Activated naive CD8-positive, alpha-beta T cell treated with anti-CD3 and anti-CD28 coated beads, Interleukin-2, amount 50 U/mL, for 24 hours (primary cell): ENCODE measurements at regions not wholly inside any gene's neighbourhood (a gene's known extent, or its start where the extent isn't known, plus 50 kb on each side); places are given as distances from the start of the nearest gene placed in this dataset.
"Not testable (repeated sequence)": the region's sequence is repeated elsewhere in the genome, so short reads cannot be mapped to it uniquely, and the experiment has no call there.

Experiments used
- ATAC-seq: fragments of 150-1000 bp; cut with Tn5 transposase; one replicate; pipeline ENCODE4 v1.10.0; 2021
- DNase-seq: peaks from one replicate; pipeline ENCODE4 v3.0.0; 2021
- H3K27ac Mint-ChIP-seq: one replicate; pipeline ENCODE4 v1.8.0; 2021; ENCODE audit warnings: mild to moderate bottlenecking, mixed read lengths
- H3K27me3 Mint-ChIP-seq: one replicate; pipeline ENCODE4 v1.8.0; 2021; ENCODE audit warnings: mixed read lengths
- H3K36me3 Mint-ChIP-seq: one replicate; pipeline ENCODE4 v1.8.0; 2021; ENCODE audit warnings: low read depth, mixed read lengths
- H3K4me1 Mint-ChIP-seq: one replicate; pipeline ENCODE4 v1.8.0; 2021; ENCODE audit warnings: mixed read lengths
- H3K4me3 Mint-ChIP-seq: one replicate; pipeline ENCODE4 v1.8.0; 2021; ENCODE audit warnings: mild to moderate bottlenecking, moderate library complexity, mixed read lengths
- H3K9me3 Mint-ChIP-seq: one replicate; pipeline ENCODE4 v1.8.0; 2021; ENCODE audit warnings: mixed read lengths

DNA sequence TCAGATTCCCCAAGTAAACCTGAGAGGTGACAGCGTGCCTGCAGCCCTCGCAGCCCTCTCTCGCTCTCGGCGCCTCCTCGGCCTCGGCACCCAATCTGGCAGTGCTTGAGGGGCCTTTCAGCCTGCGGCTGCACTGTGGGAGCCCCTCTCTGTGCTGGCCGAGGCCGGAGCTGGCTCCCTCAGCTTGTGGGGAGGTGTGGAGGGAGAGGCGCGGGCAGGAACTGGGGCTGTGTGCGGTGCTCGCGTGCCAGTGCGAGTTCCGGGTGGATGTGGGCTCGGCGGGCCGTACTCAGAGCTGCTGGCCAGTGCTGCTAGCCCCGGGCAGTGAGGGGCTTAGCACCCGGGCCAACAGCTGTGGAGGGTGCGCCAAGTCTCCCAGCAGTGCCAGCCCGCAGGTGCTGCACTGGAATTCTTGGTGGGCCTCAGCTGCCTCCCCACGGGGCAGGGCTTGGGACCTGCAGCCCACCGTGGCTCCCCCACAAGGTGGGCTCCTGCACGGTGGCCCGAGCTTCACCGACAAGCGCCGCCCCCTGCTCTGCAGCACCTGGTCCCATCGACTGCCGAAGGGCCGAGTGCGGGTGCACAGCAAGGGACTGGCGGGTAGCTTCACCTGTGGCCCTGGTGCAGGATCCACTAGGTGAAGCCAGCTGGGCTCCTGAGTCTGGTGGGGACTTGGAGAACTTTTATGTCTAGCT lies 809.7 kb upstream of the ADGRB3 start:
- DNase-seq (no peak), ATAC-seq (no peak)
- H3K27ac Mint-ChIP-seq: no peak overlapping the region
- no peaks in the 10 kb centered on the region for H3K4me1 Mint-ChIP-seq
- H3K4me3 Mint-ChIP-seq: no peak overlapping the region
- no peaks in the 10 kb centered on the region for H3K27me3 Mint-ChIP-seq
- peaks cover 14% of the 10 kb centered on the region for H3K9me3 Mint-ChIP-seq
- H3K36me3 Mint-ChIP-seq: no peaks in the 10 kb centered on the region

DNA sequence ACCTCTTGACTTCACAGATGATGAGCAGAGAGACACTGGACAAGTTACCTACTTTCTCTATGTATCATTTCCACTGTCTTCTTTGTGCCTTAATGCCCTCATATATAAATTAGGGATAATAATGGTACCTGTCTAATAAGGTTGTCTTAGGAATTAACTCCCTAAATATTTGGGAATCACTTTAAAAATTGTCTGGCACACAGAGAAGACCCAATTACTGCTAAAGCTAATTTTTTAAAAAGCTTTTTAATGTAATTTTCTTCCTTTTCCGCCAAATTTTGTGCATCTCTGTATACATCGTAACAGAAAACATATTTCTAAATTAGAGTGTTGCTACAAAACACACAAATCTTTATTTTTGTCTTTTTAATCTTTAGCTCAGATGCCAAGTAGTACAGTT lies 816.8 kb upstream of the ADGRB3 start:
- ATAC-seq (no peak), DNase-seq (no peak)
- Mint-ChIP-seq H3K4me1 (no peaks in the 10 kb centered on the region), H3K9me3 (peaks cover 36% of the 10 kb centered on the region), H3K4me3 (no peak overlapping the region), H3K27ac (no peak overlapping the region), H3K36me3 (no peaks in the 10 kb centered on the region), H3K27me3 (no peaks in the 10 kb centered on the region)

DNA sequence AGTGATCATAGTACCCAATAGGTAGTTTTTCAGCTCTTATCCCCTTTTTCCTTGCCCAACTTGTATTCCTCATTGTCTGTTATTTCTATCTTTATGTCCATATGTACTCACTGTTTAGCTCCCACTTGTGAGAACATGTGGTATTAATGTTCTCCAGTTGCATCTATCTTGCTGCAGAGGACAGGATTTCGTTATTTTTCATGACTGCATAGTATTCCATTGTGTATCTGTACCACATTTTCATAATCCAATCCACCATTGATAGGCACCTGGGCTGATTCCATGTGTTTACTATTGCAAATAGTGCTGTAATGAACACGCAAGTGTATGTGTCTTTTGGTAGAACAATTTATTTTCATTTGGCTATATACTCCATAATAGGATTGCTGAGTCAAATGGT lies 819.5 kb upstream of the ADGRB3 start:
- ATAC-seq (no peak), DNase-seq (no peak)
- Mint-ChIP-seq H3K27me3 (no peaks in the 10 kb centered on the region), H3K9me3 (peaks cover 29% of the 10 kb centered on the region), H3K4me1 (no peaks in the 10 kb centered on the region), H3K4me3 (no peak overlapping the region), H3K36me3 (no peaks in the 10 kb centered on the region), H3K27ac (no peak overlapping the region)

DNA sequence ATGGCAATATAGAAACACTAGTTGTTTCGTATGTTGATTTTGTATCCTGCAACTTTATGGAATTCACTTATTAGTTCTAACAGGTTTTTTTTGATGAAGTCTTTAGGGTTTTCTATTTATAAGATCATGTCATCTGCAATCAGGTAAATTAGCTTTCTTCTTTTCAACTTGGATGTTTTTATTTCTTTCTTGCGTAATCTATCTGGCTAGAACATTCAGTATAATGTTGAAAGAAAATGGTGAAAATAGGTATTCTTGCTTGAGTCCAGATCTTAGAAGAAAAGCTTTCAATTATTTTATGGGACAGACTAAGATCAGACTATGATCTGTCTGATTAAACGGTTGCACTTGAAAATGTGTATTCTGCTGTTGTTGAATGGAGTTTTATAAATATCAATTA lies 820.8 kb upstream of the ADGRB3 start:
- Mint-ChIP-seq H3K27me3 (no peaks in the 10 kb centered on the region), H3K27ac (no peak overlapping the region), H3K36me3 (no peaks in the 10 kb centered on the region), H3K9me3 (peaks cover 29% of the 10 kb centered on the region), H3K4me1 (no peaks in the 10 kb centered on the region), H3K4me3 (no peak overlapping the region)
- DNase-seq: no peak
- ATAC-seq: no peak

DNA sequence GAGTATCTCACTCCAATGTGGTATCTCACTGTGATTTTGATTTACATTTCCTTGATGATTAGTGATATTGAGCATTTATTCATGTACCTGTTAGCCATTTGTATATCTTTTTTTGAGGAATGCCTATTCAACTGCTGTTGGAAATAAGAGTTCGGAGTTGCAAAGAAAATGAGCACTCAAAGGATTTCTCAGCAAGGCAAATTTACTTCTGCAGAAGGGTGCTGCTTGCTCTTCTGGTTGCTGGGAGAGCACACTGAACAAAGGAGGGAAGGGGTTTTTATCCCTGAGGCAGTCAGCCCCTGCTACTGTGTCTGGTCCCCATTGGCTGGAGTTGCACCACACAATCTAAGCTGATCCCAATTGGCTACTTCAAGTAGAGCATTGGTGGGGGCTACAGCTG lies 822.4 kb upstream of the ADGRB3 start:
- DNase-seq (no peak), ATAC-seq (no peak)
- Mint-ChIP-seq H3K9me3 (peaks cover 34% of the 10 kb centered on the region), H3K4me1 (no peaks in the 10 kb centered on the region), H3K4me3 (no peak overlapping the region), H3K27me3 (no peaks in the 10 kb centered on the region), H3K27ac (no peak overlapping the region), H3K36me3 (no peaks in the 10 kb centered on the region)

DNA sequence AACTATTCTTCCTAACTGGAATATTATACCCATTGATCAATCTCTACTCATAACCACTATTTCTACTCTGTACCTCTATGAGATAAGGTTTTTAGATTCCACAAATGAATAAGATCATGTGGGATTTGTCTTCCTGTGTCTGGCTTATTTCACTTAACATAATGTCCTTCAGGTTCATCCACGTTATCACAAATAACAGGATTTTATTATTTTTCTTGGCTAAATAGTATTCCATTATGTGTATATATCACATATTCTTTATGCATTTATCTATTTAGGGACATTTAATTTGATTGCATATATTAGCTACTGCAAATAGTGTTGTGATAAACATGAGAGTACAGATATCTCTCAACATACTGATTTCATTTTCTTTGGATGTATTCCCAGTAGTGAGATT lies 823.0 kb upstream of the ADGRB3 start:
- no peak overlapping the region for H3K4me3 Mint-ChIP-seq
- H3K27ac Mint-ChIP-seq: no peak overlapping the region
- no peaks in the 10 kb centered on the region for H3K4me1 Mint-ChIP-seq
- no peak for DNase-seq
- ATAC-seq: no peak
- H3K9me3 Mint-ChIP-seq: peaks cover 35% of the 10 kb centered on the region
- H3K27me3 Mint-ChIP-seq: no peaks in the 10 kb centered on the region
- no peaks in the 10 kb centered on the region for H3K36me3 Mint-ChIP-seq

DNA sequence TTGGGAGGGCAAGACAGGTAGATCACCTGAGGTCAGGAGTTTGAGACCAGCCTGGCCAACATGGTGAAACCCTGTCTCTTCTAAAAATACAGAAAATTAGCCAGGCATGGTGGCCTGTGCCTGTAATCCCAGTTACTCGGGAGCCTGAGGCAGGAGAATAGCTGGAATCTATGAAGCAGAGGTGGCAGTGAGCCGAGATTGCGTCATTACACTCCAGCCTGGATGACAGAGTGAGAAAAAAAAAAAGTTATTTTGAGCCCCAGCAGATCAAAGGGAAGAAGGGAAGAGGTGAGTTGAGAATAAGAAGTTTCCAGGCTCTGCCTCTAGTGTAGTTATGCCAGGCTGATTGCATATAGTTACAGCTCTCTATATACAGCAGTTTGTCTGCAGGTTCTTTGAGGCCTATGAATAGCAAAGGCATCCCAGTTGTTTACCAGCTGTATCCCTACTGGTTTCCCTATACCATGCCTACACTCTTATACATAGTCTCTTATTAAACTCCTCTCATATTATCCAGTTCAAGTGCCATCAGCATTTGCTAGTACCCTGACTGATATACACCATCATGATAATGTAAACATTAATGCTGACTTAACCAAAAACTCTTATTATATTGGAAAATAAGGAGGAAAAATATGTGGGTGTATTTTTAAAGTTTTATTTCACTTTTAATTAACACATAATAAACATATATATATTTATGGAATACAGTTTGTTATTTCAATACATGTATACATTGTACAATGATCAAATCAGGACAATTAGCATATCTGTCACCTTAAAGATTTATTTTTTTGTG lies 823.6 kb upstream of the ADGRB3 start:
- Mint-ChIP-seq H3K36me3 (no peaks in the 10 kb centered on the region), H3K27me3 (no peaks in the 10 kb centered on the region), H3K4me1 (no peaks in the 10 kb centered on the region), H3K9me3 (peaks cover 40% of the 10 kb centered on the region), H3K4me3 (no peak overlapping the region), H3K27ac (no peak overlapping the region)
- no peak for ATAC-seq
- DNase-seq: no peak

DNA sequence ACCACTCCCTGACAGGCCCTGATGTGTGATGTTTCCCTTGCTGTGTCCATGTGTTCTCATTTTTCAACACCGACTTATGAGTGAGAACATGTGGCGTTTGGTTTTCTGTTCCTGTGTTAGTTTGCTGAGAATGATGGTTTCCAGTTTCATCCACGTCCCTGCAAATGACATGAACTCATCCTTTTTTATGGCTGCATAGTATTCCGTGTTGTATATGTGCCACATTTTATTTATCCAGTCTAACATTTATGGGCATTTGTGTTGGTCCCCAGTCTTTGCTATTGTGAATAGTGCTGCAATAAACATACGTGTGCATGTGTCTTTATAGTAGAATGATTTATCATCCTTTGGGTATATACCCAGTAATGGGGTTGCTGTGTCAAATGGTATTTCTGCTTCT lies 830.3 kb upstream of the ADGRB3 start:
- H3K4me3 Mint-ChIP-seq, ATAC-seq, H3K4me1 Mint-ChIP-seq, DNase-seq, H3K36me3 Mint-ChIP-seq, H3K27ac Mint-ChIP-seq, H3K27me3 Mint-ChIP-seq: not testable (repeated sequence)
- peaks cover 23% of the 10 kb centered on the region for H3K9me3 Mint-ChIP-seq

DNA sequence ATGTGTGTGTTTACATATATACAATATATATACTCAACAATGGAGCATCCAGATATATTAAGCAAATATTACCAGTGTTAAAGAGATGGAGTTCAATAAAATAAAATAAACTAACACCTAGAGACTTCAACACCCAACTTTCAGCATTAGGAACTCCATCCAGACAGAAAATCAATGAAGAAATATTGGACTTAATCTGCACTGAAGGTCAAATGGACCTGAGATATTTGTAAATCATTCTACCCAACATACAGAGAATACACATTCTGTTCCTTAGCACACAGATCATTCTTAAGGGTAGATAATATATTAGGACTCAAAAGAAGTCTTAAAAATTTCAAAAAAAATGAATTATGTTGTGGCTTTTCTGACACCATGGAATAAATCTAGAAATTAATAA lies 832.3 kb upstream of the ADGRB3 start:
- no peaks in the 10 kb centered on the region for H3K27me3 Mint-ChIP-seq
- no peaks in the 10 kb centered on the region for H3K36me3 Mint-ChIP-seq
- ATAC-seq: no peak
- H3K27ac Mint-ChIP-seq: no peak overlapping the region
- no peaks in the 10 kb centered on the region for H3K4me1 Mint-ChIP-seq
- H3K9me3 Mint-ChIP-seq: peaks cover 24% of the 10 kb centered on the region
- H3K4me3 Mint-ChIP-seq: no peak overlapping the region
- DNase-seq: no peak

DNA sequence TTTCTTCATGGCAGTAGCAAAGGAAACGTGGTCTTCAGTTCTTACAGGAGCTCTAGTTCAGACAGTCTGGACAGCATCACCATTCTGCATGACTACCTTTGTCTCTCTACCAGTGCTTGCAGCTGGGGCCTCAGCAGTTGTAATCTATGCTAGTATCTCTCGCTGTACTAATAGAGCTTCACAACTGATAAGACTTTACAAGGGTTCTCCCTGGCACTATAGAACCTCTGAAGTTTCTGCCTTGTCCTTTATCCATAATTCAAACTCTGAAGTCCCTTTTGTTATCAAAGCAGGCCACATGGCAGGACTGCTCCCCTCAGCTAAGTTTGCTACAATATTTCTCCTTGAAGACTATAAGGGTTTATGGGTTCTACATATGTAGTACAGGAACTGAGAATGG lies 842.1 kb upstream of the ADGRB3 start:
- no peak overlapping the region for H3K4me3 Mint-ChIP-seq
- no peak overlapping the region for H3K27ac Mint-ChIP-seq
- peaks cover 13% of the 10 kb centered on the region for H3K9me3 Mint-ChIP-seq
- ATAC-seq: no peak
- H3K4me1 Mint-ChIP-seq: no peaks in the 10 kb centered on the region
- no peaks in the 10 kb centered on the region for H3K27me3 Mint-ChIP-seq
- DNase-seq: no peak
- no peaks in the 10 kb centered on the region for H3K36me3 Mint-ChIP-seq

DNA sequence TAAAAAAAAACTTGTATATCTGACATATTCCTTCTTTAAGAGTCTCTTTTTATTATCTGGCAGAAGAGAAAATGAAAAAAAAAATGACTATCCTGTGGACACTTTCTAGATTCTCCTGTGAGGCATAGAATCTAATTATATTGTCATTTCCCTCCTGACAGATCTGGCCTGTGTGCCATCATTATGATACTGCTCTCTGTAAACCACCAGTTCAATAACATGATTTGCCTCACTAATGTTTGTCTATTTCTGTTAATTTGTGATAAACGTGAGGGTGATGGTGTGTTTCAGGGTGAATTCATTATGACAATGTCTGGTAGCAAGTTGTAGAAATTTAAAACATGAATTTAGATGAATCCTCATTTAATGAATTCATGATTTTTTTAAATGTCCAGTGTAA lies 844.5 kb upstream of the ADGRB3 start:
- ATAC-seq: no peak
- H3K4me1 Mint-ChIP-seq: no peaks in the 10 kb centered on the region

DNA sequence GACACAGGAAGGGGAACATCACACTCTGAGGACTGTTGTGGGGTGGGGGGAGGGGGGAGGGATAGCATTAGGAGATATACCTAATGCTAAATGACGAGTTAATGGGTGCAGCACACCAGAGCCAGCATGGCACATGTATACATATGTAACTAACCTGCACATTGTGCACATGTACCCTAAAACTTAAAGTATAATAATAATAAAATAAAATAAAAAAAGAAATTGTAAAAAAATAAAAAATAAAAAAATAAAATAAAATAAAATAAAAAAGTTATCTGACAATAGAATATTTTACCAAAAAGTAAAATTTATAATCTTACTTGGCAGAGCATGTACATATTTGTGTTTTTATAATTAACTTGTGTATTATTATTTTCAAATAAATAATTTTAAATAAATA lies 848.0 kb upstream of the ADGRB3 start:
- H3K9me3 Mint-ChIP-seq, ATAC-seq, H3K4me1 Mint-ChIP-seq, H3K27ac Mint-ChIP-seq, H3K4me3 Mint-ChIP-seq, H3K36me3 Mint-ChIP-seq, H3K27me3 Mint-ChIP-seq, DNase-seq: not testable (repeated sequence)

More for the DNA sequence above, 844.5 kb upstream of the ADGRB3 start:
- Mint-ChIP-seq H3K27ac (no peak overlapping the region), H3K36me3 (no peaks in the 10 kb centered on the region), H3K4me3 (no peak overlapping the region), H3K27me3 (no peaks in the 10 kb centered on the region), H3K9me3 (peaks cover 7% of the 10 kb centered on the region)
- DNase-seq: no peak

DNA sequence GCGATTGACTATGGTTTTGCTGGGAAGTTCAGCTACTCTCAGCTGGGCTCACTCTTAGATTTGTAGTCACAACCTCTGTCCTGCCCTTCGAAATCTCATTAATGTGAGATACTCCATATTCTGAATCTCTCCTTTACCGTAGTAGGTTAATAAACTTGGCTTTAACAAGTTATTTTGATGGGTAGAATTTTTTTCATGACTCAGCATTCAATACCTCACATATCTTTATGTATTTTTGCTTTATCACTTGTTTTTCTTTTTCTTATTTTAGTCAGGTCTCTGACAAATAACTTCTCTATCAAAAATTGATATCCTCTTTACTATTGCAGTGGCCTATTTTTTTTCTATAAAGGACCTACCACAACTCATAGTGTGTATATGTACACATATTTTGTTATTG lies 855.2 kb upstream of the ADGRB3 start:
- no peaks in the 10 kb centered on the region for H3K4me1 Mint-ChIP-seq
- H3K27ac Mint-ChIP-seq: no peak overlapping the region
- DNase-seq: no peak
- H3K9me3 Mint-ChIP-seq: no peaks in the 10 kb centered on the region
- H3K27me3 Mint-ChIP-seq: no peaks in the 10 kb centered on the region
- ATAC-seq: no peak
- H3K4me3 Mint-ChIP-seq: no peak overlapping the region
- H3K36me3 Mint-ChIP-seq: no peaks in the 10 kb centered on the region

DNA sequence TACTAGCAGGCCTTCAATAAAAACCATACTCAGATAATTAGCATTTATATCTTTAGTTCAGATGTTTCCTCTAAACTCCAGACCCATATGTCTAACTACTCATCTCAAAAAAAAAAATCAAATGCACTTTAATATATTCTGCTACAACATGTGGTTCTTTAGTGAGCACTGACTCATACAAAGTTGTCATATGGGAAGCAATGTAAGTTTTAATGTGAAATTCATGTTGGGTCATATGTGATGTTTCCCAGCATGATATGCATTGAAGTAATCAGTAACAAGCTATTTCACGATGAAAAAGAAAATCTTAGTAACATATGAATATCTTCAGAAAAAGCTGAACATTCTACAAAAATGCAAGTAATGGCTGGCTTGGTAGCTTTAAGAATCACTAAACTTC lies 859.7 kb upstream of the ADGRB3 start:
- Mint-ChIP-seq H3K4me1 (no peaks in the 10 kb centered on the region), H3K36me3 (no peaks in the 10 kb centered on the region), H3K4me3 (no peak overlapping the region), H3K27me3 (no peaks in the 10 kb centered on the region), H3K9me3 (peaks cover 9% of the 10 kb centered on the region), H3K27ac (no peak overlapping the region)
- no peak for ATAC-seq
- no peak for DNase-seq

DNA sequence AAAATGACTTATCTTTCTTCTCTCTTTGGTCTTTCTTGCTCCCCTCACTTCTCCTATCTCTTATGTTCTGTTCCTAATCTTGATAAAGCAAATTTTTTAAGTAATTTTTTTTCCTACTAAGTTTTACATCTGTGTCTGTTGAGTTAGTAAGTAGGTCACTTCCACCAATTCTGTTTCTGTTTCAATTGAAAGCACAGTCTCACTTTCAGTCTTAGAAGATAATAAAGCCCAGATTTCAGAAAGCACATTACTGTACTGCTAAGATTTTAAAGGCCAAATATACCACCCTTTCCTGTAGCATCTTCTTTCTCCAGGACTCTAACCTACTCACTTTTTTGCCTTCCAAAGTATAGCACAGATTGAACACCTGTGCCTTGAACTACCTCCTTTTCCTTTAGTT lies 866.1 kb upstream of the ADGRB3 start:
- peaks cover 17% of the 10 kb centered on the region for H3K9me3 Mint-ChIP-seq
- DNase-seq (no peak), ATAC-seq (no peak)
- H3K27ac Mint-ChIP-seq: no peak overlapping the region
- H3K36me3 Mint-ChIP-seq: no peaks in the 10 kb centered on the region
- no peaks in the 10 kb centered on the region for H3K4me1 Mint-ChIP-seq
- no peaks in the 10 kb centered on the region for H3K27me3 Mint-ChIP-seq
- H3K4me3 Mint-ChIP-seq: no peak overlapping the region
